ENCODE measurements at regions not wholly inside any gene's neighbourhood (a gene's known extent, or its start where the extent isn't known, plus 50 kb on each side); places are given as distances from the start of the nearest gene placed in this dataset.
"Not testable (repeated sequence)": the region's sequence is repeated elsewhere in the genome, so short reads cannot be mapped to it uniquely, and the experiment has no call there.

DNA sequence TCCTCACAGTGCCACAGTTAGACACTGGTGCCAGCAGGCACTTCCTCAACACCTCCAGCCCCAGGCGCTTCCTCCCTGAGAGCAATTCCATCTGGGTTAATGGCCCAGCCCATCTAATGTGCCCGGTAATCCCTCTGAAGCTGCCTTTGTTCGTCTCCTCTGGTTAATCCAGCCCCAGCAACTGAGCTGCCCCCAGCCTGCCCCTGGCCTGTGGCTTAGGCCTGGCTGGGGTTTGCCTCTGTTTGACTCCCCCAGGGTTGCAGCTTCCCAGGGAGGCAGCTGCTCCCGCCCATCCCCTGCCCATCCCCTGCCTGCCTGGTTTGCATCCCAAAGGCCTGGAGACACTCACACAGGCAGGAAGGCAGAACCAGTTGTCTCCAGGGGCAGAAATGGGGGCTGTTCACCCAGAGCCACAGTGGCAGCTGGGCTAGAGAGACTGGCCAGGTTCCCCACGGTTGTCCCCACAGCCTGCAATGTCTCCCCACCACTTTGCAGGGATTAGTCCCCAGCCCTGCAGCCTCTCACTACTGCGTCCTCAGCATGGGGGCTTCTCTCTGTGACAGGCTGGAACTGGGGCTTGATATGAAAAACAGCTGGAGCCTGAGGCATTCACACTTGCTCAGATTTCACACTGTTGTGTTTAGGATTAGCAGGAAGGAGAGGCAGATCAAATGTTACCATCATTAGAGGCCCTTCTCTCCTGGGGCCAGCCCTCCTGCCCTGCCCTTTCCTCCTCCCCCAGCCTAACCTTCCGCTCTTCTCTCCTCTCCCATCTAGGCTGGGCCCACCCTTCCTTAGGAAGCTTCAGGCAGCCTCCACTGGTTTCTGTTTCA, 120.2 kb downstream of the TLR5 start:
- peak; percentile 84 for DNase-seq (ENCODE audit: low spot score)

- DNase-seq (ENCODE audit: low spot score), result no peak
Measured at GRCh38 chr1:223023863-223024262, 119.2 kb downstream of the TLR5 start.

DNA sequence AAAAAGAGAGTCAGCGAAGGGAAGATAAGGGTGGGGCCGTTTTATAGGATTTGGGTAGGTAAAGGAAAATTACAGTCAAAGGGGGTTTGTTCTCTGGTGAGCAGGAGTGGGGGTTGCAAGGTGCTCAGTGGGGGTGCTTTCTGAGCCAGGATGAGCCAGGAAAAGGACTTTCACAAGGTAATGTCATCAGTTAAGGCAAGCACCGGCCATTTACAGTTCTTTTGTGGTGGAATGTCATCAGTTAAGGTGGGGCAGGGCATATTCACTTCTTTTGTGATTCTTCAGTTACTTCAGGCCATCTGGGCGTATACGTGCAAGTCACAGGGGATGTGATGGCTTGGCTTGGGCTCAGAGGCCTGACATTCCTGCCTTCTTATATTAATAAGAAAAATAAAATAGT, 118.6 kb downstream of the TLR5 start:
- not testable (repeated sequence) for DNase-seq (ENCODE audit: low spot score)

DNA sequence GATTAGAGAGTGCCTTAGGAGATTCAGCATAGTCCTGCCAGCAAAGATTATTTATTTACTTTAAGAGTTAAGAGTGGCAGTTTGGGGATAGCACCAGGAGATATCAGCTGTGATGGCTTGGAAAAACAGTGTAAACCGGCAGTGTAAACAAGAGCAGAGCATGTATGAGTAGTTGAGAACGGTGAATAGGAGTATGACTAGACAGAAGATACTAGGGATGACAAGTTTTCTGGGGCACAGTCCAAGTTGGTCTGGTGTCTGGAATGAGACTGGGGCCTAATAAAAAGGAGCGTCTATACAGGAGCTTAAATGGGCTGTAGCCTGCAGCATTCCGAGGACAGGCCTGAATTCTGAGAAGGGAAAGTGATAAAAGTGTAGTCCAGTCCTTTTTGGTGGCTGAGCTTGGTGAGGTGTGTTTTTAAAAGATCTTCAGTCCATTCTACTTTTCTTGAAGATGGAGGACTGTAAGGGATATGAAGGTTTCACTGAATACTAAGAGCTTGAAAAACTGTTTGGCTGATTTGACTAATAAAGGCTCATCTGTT, 117.8 kb downstream of the TLR5 start:
- DNase-seq (ENCODE audit: low spot score), result not testable (repeated sequence)

GRCh38 chr1:223026639-223027038, 116.4 kb downstream of the TLR5 start:
- DNase-seq (ENCODE audit: low spot score), result not testable (repeated sequence)

DNA sequence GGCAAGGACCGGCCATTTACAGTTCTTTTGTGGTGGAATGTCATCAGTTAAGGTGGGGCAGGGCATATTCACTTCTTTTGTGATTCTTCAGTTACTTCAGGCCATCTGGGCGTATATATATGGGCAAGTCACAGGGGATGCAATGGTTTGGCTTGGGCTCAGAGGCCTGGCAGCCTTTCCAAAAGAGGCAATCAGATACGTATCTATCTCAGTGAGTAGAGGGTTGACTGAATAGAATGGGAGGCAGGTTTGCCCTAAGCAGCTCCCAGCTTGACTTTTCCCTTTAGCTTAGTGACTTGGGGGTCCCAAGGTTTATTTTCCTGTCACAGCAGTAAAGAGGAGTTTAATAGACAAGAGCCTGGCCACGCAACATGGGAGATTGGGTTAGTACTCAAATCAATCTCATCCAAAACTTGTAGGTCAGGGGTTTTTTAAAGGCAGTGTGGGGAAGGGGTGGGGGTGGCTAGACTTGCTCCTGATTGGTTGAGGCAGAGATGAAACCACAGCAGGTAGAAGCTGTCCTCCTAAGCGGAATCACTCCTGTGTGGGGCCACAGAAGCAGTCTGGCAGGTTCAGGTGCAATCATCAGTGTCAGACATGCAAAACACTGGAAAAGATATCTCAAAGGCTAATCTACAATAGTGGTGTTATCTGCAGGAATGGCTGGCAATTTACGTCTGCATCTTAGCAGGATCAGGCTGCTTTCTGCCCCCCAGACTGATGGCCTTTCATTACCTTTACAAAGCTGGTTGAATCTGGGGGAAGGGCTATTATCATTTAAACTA, 112.9 kb downstream of the TLR5 start:
- no peak for DNase-seq (ENCODE audit: low spot score)

- no peak for DNase-seq (ENCODE audit: low spot score)
Measured at GRCh38 chr1:223030871-223031400, 112.1 kb downstream of the TLR5 start.

DNA sequence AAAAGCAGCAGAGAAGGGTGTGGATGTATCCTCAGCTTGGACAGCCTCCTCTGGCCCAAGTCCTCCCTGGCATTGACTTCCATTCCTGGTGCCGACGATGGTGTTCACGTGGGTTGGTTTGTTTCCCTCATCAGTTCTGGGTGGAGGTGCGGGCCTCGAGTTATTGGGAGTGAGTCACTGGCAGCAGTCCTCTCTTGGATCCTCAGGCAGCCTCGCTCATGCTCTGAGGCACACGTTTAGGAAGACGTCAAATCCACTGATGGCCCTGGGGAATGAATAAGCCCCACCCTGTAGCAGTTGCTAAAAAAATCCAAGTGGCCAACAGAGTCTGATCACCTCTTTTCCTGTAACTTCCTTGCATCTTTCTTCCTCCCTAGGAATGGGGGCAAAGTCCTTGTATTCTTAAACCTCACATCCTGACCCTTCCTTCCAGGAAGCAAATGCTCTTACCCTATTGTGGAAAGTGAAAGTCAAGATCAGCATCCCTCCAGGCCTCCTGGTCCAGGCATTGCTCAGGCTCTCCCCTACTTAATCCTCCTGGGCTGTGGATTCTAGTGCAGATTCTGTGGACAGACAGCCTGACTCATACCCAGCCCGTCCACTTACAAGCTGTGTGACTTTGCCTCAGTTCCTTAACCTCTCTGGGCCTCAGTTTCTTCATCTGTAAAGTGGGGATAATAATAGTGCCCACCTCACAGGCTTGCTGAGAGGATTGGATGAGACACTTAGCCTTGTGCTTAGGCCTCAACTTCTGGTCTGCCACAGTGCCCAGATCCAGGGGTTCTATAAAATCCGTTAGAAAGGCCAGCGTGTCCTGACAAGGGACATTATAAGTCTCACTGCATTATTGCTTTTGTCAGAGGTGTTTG, 111.1 kb downstream of the TLR5 start:
- DNase-seq (ENCODE audit: low spot score), result no peak

GRCh38 chr1:223033658-223034057, 109.4 kb downstream of the TLR5 start:
- no peak for DNase-seq (ENCODE audit: low spot score)

- DNase-seq (ENCODE audit: low spot score), result no peak
Measured at GRCh38 chr1:223034270-223034798, 108.7 kb downstream of the TLR5 start.

GRCh38 chr1:223035724-223036478, 107.1 kb downstream of the TLR5 start:
- DNase-seq (ENCODE audit: low spot score), result no peak

- DNase-seq (ENCODE audit: low spot score), result no peak
Measured at GRCh38 chr1:223036479-223036845, 106.6 kb downstream of the TLR5 start.

- no peak for DNase-seq (ENCODE audit: low spot score)
Measured at GRCh38 chr1:223037845-223038244, 105.2 kb downstream of the TLR5 start.

DNA sequence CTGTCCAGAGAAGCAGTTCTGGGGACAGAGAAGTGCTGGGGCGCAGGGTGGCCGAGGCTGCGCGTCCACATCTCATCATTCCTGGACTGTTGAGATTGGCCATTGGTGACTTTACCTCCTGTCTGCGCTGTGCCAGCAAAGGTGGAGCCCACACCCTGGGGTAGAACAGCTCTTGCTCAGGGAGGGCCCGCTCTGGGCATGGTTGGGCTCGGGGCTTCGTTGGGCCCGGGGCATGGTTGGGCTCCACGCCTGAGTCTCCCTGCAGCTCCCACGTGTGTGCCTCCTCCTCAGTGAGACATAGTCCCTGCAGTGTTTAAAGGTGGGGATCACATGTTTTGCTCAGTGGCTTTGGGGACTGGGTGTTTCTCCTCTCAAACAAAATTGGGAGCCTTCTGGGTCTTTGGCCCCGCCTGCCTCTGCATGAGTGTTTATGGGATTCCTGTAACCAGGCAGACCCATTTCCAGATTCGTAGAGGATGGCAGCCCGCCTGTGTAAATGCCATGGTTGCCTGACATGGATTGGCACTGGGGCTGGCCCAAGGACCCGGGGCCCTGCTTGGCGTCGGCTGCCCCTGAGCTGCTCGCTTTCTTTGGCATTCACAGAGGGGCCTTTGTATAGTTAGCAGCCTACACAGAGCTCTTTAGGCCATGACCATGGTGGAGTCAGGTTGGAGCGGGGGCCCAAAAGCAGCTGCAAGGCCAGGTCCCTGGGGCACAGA, 104.6 kb downstream of the TLR5 start:
- DNase-seq (ENCODE audit: low spot score), result no peak

DNA sequence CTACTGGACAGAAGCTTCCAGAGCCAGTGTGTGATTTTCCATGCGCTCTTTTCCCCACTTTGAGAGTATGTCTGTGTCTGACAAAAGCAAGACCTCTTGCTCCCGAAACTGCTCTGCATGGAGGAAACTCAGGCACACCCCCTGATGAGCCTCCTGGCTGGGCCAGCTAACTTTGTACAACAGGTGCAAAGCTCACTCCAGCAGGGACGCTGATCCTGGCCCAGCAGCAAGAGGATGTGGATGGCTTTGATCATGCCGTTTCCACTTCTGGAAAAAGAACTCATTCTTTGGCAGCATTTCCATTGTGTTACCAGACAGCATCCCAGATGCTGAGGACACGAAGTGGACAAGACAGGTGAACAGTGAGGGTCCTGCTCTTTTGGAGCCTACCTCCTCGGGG, 103.1 kb downstream of the TLR5 start:
- no peak for DNase-seq (ENCODE audit: low spot score)

- no peak for DNase-seq (ENCODE audit: low spot score)
Measured at GRCh38 chr1:223041481-223041880, 101.6 kb downstream of the TLR5 start.

DNA sequence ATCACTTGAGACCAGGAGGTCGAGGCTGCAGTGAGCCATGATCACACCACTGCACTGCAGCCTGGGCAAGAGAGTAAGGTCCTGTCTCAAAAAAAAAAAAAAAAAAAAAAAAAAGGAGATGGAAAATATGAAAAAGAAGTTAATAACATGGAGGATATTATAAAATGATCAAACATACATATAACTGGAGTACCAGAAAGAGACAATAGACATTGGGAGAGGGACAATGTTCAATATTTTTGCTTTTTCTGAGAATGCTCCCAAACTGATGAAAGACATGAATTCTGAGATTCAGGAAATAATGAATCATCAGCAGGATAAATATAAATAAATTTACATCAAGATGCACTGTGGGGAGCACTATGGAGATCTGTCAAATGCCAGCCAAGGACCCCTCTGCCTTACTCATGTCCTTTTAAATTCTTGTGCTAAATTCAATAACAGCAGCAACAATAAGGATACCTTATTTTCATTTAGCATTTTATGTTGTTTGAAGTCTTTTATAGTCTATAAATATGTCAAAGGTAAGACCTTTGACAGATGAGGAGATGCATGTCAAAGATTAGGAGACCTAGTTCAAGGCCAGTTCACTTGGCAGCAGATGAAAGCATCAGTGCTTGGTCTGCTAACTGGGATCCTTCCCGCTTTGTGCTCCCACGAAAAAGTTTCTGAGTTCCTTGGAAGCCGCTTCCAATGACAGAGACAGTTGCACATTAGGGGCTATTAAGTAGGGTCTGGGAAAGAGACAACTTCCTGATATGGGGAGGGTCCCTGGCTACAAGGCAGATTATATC, 97.7 kb downstream of the TLR5 start:
- DNase-seq (ENCODE audit: low spot score), result no peak

DNA sequence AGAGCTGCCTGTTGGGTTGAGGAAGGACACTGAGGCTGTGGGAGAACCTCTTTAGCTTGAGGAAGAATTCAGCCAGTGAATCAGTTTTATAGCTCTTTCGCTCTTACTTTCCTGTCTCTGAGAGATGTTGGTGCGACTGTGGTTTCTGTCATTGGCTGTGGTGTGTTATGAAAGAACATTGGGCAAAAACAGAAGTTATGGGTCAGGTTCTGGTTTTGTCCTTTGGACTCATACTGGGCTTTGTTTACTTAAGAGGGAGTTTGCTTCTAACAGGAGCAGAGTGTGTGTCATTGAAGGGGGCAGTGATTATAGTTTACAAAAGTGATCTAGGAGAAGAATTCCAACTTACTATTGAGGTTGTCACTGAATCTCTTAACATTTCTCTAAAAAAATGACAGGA, 97.0 kb downstream of the TLR5 start:
- DNase-seq (ENCODE audit: low spot score), result no peak

DNA sequence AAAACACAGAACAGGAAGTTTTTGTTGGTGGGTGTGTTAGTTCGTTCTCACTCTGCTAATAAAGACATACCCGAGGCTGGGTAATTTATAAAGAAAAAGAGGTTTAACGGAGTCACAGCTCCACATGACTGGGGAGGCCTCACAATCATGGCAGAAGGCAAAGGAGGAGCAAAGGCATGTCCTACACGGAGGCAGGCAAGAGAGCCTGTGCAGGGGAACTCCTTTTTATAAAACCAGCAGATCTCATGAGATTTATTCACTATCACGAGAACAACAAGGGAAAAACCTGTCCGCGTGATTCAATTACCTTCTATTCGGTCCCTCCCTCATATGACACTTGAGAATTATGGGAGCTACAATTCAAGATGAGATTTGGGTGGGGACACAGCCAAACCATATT, 96.6 kb downstream of the TLR5 start:
- not testable (repeated sequence) for DNase-seq (ENCODE audit: low spot score)
